ENCODE measurements at regions not wholly inside any gene's neighbourhood (a gene's known extent, or its start where the extent isn't known, plus 50 kb on each side); places are given as distances from the start of the nearest gene placed in this dataset.

GRCh38 chr6:126227833-126228702 lies 111.8 kb upstream of the CENPW start:
- TF ChIP-seq, protein P1, sequence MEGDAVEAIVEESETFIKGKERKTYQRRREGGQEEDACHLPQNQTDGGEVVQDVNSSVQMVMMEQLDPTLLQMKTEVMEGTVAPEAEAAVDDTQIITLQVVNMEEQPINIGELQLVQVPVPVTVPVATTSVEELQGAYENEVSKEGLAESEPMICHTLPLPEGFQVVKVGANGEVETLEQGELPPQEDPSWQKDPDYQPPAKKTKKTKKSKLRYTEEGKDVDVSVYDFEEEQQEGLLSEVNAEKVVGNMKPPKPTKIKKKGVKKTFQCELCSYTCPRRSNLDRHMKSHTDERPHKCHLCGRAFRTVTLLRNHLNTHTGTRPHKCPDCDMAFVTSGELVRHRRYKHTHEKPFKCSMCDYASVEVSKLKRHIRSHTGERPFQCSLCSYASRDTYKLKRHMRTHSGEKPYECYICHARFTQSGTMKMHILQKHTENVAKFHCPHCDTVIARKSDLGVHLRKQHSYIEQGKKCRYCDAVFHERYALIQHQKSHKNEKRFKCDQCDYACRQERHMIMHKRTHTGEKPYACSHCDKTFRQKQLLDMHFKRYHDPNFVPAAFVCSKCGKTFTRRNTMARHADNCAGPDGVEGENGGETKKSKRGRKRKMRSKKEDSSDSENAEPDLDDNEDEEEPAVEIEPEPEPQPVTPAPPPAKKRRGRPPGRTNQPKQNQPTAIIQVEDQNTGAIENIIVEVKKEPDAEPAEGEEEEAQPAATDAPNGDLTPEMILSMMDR (conservative IDR thresholded peaks at IDR 0.05 in 1 of 2, IDR thresholded peaks at IDR 0.05 in 1 of 2; ENCODE audit: low read depth in 1 of 2, low read length in 2 of 2): no peak
- TF ChIP-seq EZH2 (IDR thresholded peaks at IDR 0.05; ENCODE audit: low read length, missing control alignments): no peak

Data from fibroblast of lung (primary cell).